C4-2B (cell line): ENCODE measurements at regions not wholly inside any gene's neighbourhood (a gene's known extent, or its start where the extent isn't known, plus 50 kb on each side); places are given as distances from the start of the nearest gene placed in this dataset.

Experiments used
- ZFX ChIP-seq: fragments of 450-650 bp; IDR thresholded peaks from 2 replicates; pipeline ENCODE4 v1.6.1; 2017
- TF ChIP-seq, protein P1 (sequence below): fragments of 450-650 bp; conservative IDR thresholded peaks from 2 replicates; pipeline ENCODE4 v1.5.1; 2017; ENCODE audit warnings: mild to moderate bottlenecking

DNA sequence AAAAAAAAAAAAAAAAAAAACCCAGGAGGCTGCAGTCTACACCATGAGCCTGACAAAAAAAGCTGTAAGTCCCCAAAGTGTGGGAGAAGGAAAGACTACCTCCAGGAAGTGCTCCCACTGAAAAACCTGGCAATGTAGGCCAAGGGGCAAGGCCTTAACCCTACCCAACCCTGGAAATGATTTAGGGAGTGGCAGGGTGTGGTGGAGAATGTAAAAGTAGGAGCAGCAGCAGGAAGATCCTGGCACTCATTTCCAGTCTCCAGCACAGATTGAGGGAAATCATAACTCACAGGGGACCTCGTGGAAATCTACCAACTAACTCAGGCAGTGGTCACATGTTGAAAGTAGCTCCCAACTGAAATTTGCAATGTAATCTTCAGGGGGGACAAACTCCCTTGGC is 839.5 kb downstream of the EPHA3 start:
- TF ChIP-seq, protein P1, sequence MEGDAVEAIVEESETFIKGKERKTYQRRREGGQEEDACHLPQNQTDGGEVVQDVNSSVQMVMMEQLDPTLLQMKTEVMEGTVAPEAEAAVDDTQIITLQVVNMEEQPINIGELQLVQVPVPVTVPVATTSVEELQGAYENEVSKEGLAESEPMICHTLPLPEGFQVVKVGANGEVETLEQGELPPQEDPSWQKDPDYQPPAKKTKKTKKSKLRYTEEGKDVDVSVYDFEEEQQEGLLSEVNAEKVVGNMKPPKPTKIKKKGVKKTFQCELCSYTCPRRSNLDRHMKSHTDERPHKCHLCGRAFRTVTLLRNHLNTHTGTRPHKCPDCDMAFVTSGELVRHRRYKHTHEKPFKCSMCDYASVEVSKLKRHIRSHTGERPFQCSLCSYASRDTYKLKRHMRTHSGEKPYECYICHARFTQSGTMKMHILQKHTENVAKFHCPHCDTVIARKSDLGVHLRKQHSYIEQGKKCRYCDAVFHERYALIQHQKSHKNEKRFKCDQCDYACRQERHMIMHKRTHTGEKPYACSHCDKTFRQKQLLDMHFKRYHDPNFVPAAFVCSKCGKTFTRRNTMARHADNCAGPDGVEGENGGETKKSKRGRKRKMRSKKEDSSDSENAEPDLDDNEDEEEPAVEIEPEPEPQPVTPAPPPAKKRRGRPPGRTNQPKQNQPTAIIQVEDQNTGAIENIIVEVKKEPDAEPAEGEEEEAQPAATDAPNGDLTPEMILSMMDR: no peak
- no peak for TF ChIP-seq ZFX
